ENCODE measurements at regions not wholly inside any gene's neighbourhood (a gene's known extent, or its start where the extent isn't known, plus 50 kb on each side); places are given as distances from the start of the nearest gene placed in this dataset.
"Not testable (repeated sequence)": the region's sequence is repeated elsewhere in the genome, so short reads cannot be mapped to it uniquely, and the experiment has no call there.

DNA sequence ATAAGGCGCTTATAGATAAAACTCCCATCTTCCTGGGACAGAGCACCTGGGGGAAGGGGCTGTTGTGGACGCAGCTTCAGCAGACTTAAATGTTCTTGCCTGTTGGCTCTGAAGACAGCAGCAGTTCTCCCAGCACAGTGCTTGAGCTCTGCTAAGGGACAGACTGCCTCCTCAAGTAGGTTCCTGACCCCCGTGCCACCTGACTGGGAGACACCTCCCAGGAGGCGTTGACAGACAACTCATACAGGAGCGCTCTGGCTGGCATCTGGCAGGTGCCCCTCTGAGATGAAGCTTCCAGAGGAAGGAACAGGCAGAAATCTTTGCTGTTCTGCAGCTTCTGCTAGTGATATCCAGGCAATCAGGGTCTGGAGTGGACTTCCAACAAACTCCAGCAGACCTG is 383.1 kb upstream of the EMCN start:
- not testable (repeated sequence) for DNase-seq

DNA sequence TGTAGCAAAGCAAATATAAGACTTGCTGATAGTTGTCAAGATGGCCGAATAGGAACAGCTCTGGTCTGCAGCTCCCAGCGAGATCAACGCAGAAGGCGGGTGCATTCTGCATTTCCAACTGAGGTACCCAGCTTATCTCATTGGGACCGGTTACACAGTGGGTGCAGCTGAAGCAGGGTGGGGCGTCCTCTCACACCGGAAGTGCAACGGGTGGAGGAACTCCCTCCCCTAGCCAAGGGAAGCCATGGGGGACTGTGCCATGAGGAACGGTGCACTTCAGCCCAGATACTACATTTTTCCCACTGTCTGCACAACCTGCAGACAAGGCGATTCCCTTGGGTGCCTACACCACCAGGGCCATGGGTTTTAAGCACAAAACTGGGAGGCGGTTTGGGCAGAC is 382.3 kb upstream of the EMCN start:
- DNase-seq, result no peak

DNA sequence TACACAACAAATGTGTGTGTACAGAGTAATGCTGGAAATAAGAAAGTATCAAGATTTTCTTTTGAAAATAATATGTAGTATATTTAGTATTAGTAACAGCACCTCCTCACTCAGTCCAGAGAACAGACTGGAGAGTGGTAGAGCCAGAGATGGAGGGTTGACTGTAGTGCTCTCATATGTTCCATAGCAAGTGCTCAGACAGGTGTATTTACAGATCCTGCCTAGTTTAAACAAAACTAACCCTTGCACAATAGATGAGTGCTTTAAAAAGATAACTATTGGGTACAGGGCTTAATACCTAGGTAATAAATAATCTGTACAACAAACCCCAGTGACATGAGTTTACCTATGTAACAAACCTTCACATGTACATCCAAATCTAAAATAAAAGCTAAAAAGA is 381.0 kb upstream of the EMCN start:
- no peak for DNase-seq

DNA sequence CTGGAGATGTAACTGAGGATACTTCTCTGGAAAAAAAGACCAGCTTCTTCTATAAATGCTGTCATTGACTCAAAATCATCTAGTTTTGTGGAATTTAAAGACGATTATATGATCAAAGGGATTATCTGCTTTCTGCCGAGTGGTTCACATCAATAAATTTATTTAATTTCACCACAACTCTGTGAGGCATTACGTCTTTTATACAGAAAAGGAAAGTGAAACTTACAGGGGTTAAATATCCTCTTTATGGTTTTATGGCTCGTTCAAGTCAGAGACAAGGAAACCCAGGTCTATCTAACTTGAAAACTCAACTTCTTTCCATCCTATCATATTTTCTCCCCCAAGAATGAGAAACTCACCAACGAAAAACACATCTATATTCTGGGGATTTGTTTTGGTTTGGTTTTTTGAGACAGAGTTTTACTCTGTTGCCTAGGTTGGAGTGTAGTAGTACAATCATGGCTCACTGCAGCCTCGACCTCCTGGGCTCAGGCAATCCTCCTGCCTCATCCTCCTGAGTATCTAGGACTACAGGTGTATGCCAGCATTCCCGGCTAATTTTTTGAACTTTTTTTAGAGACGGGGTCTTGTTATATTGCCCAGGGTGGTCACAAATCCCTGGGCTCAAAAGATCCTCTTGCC is 377.9 kb upstream of the EMCN start:
- no peak for DNase-seq

DNA sequence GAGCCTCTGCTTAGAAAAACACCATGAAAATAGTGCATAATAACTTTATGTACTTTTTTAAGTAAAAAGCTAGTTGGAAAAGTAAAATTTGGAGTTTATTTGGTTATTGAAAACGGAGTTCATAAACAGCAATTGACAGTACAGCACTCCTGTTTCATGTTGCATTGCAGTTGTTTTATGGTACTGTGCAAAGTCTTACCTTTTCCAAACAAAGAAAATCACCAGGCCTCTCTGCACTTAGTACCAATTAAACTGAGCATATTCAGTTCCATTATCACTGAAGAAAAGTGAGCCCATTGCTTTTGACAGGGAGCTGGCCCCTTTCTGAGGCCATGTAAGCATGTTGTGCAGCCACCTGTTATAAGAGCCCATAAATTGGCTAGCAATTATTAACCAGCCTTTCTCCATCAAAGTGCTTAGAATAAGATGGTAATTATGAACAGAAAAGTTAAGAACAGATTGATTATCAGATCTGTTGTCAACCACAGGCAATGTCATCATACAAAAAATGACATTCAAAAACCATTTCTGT is 376.6 kb upstream of the EMCN start:
- no peak for DNase-seq

DNA sequence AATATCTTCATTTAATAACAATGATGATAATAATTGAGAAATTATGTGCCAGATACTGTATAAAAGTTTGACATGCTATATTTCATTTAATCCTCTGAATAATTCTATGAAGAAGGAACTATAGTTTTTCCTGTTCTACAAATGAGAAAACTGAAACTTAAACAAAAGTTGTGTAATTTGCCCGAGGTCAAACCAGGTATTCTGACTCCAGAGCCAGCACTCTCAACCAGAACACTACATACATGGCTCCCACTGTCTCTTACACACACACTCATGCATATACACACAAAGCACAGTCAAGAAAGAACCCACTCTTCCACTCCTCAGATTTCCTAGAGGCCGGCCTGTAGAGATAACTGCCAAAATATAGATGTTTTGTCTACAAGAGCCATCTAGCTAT is 374.0 kb upstream of the EMCN start:
- DNase-seq, result no peak

DNA sequence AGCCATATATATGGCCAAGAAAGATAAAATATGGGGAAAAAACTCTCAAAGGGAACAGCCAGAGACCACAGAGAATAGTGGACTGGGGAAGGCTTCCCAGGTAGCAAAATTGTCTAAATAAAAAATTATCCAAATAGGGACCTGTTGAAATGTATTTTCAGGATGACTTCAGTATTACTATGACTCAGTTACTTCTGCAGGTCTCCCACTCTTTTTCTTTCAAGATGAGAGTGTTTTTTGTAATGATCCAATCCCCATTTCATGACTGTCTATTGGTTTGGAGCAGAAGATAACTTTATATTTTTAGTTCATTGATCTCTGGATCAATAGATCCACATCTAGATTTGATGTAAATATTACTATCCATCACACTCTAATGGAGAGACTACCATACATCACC is 372.1 kb upstream of the EMCN start:
- DNase-seq, result no peak

DNA sequence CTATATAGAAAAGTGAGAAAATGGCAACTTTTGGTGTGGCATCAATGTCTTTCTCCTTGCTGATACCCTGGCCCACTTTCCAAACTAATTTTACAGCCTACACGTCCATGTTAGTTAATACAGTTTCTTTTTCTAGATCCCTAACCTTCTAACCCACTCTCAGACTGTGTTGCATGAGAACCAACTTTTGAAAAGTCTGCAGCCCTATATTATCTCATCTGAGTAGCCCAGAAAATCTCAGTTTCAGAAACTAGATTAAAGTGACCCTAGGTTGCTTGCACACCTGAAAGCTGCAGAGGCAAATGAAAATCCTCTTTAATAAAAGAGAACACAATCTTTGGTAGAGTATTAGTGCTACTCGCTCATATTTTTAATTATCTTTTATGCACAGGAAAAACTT is 371.6 kb upstream of the EMCN start:
- DNase-seq, result no peak

DNA sequence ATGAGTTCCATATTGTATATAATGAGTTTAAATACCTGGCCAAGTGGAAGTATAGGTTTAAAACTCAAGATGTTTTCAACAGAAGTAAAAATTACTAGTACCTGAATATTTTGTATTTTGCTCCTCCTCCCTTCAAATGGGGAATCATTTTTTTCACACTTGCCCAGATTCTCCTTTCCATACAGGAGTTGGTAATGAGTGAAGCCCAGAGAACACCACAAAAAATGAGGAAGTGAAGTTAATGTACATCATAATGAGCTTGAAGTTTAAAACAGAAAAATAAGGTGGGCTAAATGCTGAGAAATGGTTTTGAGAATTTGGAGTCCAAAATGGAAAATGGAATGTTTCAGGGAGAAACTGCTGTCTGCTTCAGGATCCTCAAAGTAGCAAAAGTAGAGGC is 364.8 kb upstream of the EMCN start:
- DNase-seq, result no peak

DNA sequence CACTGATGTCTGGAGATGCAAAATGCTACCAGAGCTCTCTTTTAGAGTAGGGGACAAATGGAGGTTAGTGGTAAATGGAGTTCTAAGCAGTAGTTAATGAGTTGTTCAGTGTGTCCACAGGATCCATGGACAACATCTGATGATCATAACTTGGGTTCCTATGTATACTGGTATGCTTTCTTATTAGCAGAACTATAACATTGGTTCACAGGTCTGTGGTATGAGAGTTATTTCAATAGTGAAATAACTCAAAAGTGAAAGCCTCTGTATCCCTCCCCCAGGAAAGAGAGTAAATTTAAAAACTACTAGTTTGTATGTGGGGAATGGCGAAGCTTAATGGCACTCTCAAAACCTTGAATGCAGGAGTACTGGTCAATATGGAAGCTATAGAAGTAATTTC is 363.5 kb upstream of the EMCN start:
- DNase-seq, result no peak

DNA sequence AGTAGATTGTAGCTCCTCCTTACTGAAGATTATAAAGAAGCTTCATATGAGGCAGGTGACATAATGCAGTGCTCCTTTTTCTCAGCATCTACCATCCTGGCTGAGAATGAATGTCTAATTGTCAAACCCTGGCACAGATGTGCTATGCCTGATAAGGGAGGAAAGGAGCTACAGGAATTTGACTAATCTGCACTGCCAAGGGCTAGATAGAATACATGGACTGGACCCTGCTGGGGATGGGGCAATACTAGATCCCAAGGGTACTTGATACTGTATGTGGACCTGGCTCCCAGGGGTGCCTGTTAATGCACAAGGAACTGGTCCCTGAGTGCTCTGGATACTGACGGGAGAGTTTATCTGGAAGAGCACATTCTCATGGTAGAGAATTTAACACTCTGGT is 362.2 kb upstream of the EMCN start:
- DNase-seq, result no peak

DNA sequence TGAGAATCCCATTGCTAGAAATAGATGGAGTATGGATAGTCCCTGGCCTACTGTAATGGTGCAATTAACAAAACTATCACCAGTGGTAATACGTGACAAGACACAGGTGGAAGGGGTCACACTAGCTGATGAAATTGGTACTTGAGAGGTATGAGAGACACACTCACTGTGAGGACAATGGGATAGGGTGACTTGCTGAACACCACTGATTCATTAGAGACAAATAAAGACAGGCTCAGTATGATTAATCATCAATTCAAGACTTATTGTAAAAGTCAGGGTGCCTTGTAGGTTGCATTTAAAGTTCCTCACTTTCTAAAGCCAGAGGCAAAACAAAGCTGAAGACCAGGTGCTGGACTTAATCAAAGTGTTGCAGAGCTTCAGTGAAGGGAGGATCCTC is 361.6 kb upstream of the EMCN start:
- no peak for DNase-seq

DNA sequence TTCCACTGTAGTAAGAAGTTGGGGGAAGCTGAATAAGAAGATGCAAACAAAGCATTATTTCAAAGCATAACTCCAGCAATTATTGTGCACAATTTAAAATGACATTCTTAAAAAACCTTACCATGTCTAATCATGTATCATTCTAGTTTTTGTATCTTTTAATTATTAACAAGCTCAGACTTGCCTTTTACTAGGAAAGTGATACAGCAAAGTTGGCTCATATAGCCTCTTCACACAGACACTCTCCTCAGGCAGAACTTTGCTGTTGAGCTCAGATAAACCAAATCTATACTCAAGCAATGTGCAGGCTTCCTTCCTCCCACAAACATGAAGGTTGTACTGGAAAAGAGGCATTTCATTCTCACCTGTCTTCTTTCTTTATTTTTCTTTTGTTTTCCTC is 358.7 kb upstream of the EMCN start:
- DNase-seq, result no peak

DNA sequence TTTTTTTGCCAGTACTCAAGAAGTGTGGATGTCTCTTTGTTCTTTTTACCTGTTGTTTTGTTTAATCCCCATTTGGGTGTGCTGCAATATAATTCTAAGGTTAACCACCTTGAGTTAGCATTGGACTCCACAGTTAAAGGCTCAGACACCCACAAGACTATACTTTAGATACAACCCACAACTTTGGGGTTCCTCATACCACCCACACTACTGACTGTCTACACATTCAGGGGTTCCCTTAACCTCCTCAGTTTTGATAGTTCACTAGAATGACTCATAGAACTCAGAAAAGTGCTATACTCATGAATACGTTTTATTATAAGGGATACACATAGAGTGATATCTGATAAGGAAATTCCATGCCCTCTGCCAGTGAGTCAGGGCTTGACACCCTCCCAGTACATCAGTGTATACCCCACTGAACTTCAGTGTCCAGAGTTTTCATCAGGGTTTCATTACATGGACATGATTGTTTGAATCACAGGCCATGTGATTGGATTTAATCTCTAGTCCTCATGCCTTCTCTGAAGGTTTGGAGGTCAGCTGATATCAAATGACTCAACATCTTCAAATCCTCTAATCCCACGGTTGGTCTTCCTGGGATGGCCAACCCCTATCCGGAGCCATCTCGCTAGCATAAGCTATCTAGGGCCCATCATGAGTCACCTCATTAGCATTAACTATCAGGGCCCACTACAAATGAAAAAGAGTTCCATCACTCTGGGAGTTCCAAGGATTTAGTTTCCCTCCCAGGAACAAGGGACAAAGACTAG is 357.7 kb upstream of the EMCN start:
- DNase-seq, result no peak

DNA sequence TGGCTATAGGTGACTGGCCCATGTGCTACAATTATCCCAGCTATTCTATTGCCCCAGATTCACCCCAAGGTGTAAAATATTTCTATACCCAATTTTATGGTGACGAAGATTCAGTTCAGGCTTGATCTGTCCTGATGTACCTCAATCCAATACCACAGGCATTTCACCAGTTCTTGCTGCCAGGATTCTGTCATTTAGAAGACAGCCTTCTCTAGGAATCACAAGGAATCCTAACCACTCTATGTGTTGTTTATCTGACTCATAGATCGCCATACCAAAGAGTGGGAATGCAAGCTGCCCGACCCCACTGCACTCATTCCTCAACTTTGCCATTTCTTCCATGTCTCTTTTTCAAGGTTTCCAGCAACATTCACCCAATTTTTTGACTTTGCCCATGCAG is 355.0 kb upstream of the EMCN start:
- DNase-seq, result no peak

DNA sequence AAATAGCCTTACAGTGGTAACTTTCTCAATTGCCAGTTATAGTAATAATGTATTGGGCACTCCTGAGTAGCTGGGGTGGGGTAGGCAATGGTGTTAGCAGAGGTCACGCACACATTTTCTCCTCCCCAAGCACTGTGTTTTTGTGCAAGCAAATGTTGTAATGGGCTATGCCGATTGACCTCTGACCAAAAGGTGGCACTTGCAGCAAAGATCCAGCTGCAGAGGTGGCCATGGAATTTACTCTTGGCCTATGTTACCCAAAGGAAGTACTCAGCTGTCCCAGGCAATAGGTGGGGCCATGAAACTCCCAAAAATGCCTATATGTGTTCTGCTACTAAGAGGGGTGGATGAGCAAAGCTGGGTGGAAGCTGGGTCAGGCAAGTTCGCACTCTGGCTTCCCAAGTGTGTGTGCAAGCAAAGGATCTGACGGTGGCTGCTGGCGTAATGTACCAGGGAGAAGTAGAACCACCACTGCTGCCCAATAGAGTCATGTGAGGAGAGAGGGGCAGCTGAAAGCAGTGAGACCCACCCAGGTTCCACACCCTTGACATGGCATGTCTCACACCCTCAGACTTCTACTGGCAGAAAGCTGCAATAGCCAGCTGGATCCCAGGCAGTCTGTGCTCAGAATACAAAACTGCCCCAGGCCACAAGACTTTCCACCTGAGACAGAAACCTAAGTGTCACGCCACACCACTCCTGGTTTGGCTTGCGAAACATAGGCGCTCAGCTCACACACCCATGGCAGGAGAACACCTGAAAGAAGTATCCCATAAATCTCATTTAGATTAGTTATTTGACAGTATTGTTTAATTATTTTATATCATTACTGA is 353.3 kb upstream of the EMCN start:
- DNase-seq, result no peak

DNA sequence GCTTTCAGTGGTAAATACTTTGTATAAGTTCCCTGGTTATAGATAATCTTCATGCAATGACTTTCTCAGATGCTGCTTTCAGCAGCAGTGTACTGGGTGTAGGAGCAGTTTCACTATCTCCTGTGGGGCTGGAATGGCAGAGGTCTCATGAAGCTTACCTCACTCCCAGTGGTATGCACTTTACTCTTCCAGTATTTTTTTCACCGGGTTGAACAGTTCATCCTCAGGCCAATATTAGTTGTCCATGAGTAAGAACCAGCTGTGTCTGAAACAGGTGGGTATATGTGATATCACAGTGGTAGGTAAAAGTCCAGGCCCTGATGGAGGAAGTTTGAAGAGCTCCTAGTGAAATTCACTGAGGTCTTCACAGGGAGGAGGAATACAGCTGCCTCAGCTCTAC is 351.5 kb upstream of the EMCN start:
- DNase-seq, result no peak

DNA sequence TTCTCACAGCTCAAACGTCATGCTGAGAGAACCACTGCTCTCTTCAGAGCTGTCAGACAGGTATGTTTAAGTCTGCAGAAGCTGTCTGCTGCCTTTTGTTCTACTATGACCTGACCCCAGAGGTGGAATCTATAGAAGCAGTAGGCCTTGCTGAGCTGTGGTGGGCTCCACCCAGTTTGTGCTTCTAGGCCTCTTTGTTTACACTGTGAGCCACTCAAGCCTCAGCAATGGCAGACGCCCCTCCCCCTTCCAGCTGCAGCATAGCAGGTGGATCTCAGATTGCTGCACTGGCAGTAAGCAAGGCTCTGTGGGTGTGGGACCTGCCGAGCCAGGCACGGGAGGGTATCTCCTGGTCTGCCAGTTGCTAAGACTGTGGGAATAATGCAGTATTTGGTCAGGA is 350.5 kb upstream of the EMCN start:
- not testable (repeated sequence) for DNase-seq

DNA sequence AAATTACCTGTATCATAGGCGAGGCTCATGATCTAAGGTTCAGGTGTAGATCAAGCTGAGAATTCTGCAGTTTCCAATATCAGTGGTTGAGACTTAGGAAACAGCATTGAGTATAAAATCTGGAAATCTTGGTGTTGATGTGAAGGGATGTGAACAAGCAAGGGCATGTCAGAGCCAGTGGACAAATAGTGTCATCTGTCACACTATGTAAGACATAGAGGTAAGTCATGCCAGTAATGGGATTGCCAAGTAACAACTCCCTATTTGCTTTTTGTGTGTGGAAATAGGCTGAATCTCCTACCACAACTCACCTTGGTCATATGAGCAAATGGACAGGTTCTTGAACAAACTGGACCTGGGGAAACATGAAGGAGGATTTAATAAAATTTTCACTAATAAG is 334.5 kb upstream of the EMCN start:
- no peak for DNase-seq

DNA sequence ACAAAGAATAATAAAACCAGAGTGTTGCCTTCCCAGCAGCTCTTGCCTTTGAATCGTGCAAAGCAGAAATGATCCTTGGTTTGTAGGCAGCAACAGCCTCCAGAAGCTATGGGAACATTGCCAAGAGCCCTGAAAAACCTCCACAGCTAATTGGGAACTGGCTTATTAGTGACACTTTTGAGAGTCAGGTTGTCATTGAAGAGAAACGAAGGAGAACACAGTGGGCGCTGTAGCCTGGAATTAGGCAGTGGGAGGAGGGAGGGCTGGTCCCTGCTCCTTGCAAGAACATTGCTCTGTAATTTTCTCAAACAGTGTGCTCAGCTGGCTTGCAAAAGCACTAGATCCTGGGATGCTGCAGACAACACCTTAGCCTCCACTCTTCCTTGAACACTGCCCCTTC is 331.5 kb upstream of the EMCN start:
- no peak for DNase-seq

DNA sequence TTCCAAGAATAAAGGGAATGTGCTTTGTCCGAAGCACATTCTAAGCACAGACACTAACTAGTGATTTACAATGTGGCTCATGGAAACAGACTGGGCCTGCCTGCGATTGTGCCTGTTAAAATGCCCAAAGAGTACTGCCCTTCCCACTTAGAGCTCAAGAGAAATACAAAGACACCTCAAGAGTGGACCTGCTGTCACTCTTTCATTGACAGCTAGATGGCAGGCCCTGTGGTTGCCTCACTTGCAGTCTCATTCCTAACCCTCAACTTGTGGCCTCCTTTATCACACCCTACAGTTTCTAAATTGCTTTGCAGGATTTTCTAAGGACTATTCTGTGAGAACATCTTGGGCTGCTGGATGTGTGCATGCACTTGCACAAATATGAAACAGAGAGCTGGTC is 331.0 kb upstream of the EMCN start:
- DNase-seq, result no peak

DNA sequence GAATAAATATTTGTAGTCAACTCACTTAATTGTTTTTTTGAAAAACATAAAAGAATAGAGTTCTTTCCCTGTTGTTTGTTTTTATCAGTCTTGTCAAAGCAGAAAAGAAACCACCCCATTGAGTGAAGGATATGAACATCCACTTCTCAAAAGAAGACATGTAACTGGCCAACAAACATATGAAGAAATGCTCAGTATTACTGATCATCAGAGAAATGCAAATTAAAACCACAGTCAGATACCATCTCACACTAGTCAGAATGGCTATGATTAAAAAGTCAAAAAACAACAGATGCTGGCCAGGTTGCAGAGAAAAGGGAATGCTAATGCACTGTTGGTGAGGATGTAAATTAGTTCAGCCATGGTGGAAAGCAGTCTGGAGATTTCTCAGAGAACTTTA is 326.1 kb upstream of the EMCN start:
- DNase-seq, result peak; percentile 58

DNA sequence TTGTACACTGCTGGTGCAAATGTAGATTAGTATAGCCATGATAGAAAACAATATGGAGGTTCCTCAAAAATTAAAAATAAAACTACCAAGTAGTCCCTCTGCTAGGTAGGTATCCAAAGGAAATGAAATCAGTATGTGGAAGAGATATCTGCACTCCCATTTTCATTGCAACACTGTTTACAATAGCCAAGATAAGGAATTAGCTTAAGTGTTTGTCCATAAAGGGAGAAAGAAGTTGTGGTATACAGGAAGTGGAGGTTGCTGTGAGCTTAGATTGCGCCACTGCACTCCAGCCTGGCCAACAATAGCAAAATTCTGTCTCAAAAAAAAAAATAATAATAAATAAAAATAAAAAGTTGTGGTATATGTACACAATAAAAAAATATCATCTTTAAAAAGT is 325.0 kb upstream of the EMCN start:
- no peak for DNase-seq

DNA sequence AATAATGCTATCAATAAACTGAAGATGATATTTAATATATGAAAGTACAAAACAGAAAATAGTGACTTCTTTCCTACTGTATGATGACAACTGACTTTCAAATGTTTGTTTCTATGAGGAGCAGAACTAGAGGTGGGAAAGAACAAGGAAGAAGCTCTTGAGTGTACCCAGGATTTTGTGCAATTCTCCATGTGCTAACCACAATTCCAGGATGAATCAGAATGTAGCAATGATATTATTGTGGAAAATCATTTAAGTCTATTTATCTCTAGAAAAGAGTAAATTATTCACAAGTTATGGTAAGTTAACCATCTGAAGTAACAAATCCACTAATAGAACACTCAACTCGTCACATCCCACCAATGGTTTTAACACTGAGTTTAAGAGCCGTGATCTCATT is 324.1 kb upstream of the EMCN start:
- DNase-seq, result no peak

All from DMS 273 treated with DMSO at 0.1 percent for 48 hours (cell line).